ENCODE measurements at regions not wholly inside any gene's neighbourhood (a gene's known extent, or its start where the extent isn't known, plus 50 kb on each side); places are given as distances from the start of the nearest gene placed in this dataset.

DNA sequence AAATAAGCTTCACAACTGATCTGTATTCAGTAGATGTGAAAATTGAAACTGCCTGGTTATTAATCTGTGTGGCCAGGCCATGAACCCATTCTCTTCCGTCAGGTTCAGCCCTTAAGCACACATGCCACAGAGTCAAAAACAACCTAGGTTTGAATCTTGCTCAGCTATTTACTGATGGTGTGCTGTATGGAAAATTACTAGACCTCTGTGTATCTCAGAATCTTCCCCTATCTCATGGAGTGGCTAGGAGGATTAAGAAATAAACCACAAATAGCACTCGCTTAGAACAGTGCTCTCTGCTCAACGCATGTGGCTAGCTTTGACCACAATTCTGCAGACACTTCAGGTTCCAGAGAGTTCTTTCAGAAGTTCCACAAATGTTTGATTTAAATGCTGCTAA, 240.7 kb upstream of the PLEKHG7 start:
- TF ChIP-seq CTCF (IDR thresholded peaks at IDR 0.05) = no peak
- no peak for TF ChIP-seq POLR2A (IDR thresholded peaks at IDR 0.05)
